ENCODE measurements at regions not wholly inside any gene's neighbourhood (a gene's known extent, or its start where the extent isn't known, plus 50 kb on each side); places are given as distances from the start of the nearest gene placed in this dataset.

- SMC1A ChIA-PET (ENCODE audit: uncharacterized antibody, unreplicated experiment): no interaction called here
- WGBS (ENCODE audit: insufficient coverage, insufficient replicate concordance, low lambda C conversion rate, missing lambda C conversion rate): 47% methylated on average over 2 of the region's 2 CpGs
- POLR2A ChIA-PET: no interaction called here
- RAD21 ChIA-PET (ENCODE audit: unreplicated experiment): no interaction called here
- BruUV-seq (replicated peaks): no TSS peak
- FAIRE-seq: no peak
- Histone ChIP-seq H2AFZ (ENCODE audit: control insufficient read depth, low read depth, low read length) (no peak overlapping the region), H4K20me1 (ENCODE audit: control insufficient read depth, insufficient read depth) (no peaks in the 10 kb centered on the region), H3K27ac (ENCODE audit: control insufficient read depth, insufficient read depth) (no peak overlapping the region), H3K4me1 (ENCODE audit: control insufficient read depth, insufficient read depth, low read length) (no peaks in the 10 kb centered on the region), H3K9ac (ENCODE audit: control insufficient read depth, insufficient read depth, low read length) (no peak overlapping the region), H3K9me3 (replicated peaks; ENCODE audit: control insufficient read depth, insufficient read depth, low read length) (no peaks in the 10 kb centered on the region), H3K4me3 (no peak overlapping the region), H3K36me3 (ENCODE audit: control insufficient read depth in 2 of 2, insufficient read depth in 2 of 2, low read length in 1 of 2) (no peaks in the 10 kb centered on the region), H3K79me2 (ENCODE audit: control insufficient read depth, insufficient read depth, low read length) (no peaks in the 10 kb centered on the region), H3K4me2 (ENCODE audit: control insufficient read depth, insufficient read depth) (no peak overlapping the region), H3K27me3 (replicated peaks in 1 of 2; ENCODE audit: control insufficient read depth in 2 of 2, insufficient read depth in 2 of 2, low read length in 1 of 2) (no peaks in the 10 kb centered on the region)
- intact Hi-C loops (cut with micrococcal nuclease; ENCODE audit: unreplicated experiment): no loop called here
- no peak for ATAC-seq
- CTCF ChIA-PET: no interaction called here
- TF ChIP-seq PAX5 (IDR thresholded peaks at IDR 0.05; ENCODE audit: borderline replicate concordance, low read depth, low read length) (no peak), ZNF207 (IDR thresholded peaks at IDR 0.05; ENCODE audit: borderline replicate concordance) (no peak), RB1 (IDR thresholded peaks at IDR 0.05; ENCODE audit: borderline replicate concordance) (no peak), BHLHE40 (IDR thresholded peaks at IDR 0.05; ENCODE audit: borderline replicate concordance in 1 of 2, low read depth in 2 of 2, low read length in 1 of 2) (no peak), RFX5 (IDR thresholded peaks at IDR 0.05; ENCODE audit: low read depth, low read length) (no peak), CREB1 (IDR thresholded peaks at IDR 0.05; ENCODE audit: low read depth) (no peak), NFYA (IDR thresholded peaks at IDR 0.05; ENCODE audit: borderline replicate concordance, low read depth, low read length) (no peak), CEBPZ (IDR thresholded peaks at IDR 0.05; ENCODE audit: low read depth, low read length) (no peak), STAT1 (conservative IDR thresholded peaks at IDR 0.05) (no peak), ZNF687 (IDR thresholded peaks at IDR 0.05) (no peak), ASH2L (IDR thresholded peaks at IDR 0.05; ENCODE audit: borderline replicate concordance, low read depth) (no peak), ATF7 (IDR thresholded peaks at IDR 0.05; ENCODE audit: low read depth) (no peak), FOS (IDR thresholded peaks at IDR 0.05; ENCODE audit: borderline replicate concordance, extremely low read depth, insufficient read length) (no peak), IRF5 (IDR thresholded peaks at IDR 0.05; ENCODE audit: borderline replicate concordance) (no peak), CBFB (IDR thresholded peaks at IDR 0.05; ENCODE audit: low read depth) (no peak)
- in situ Hi-C loops (cut with MboI): no loop called here
- no peak for DNase-seq (ENCODE audit: low read depth, low spot score)
Measured at GRCh38 chr11:127226949-127227348, 226.4 kb upstream of the KIRREL3 start.

Measured in GM12878 (cell line).